HG02678 (cell line): ENCODE measurements at regions not wholly inside any gene's neighbourhood (a gene's known extent, or its start where the extent isn't known, plus 50 kb on each side); places are given as distances from the start of the nearest gene placed in this dataset.
"Not testable (repeated sequence)": the region's sequence is repeated elsewhere in the genome, so short reads cannot be mapped to it uniquely, and the experiment has no call there.

Source experiments
- ATAC-seq: cut with Tn5 transposase; IDR thresholded peaks from one replicate; pipeline ENCODE4 v1.9.1; 2021; ENCODE audit warnings: mild to moderate bottlenecking, moderate library complexity; ENCODE audit not compliant: unreplicated experiment

GRCh38 chr21:14757533-14758327 is 211.6 kb upstream of the SAMSN1 start:
- ATAC-seq: no peak

- no peak for ATAC-seq
Measured at GRCh38 chr21:14755086-14755485, 209.0 kb upstream of the SAMSN1 start.

DNA sequence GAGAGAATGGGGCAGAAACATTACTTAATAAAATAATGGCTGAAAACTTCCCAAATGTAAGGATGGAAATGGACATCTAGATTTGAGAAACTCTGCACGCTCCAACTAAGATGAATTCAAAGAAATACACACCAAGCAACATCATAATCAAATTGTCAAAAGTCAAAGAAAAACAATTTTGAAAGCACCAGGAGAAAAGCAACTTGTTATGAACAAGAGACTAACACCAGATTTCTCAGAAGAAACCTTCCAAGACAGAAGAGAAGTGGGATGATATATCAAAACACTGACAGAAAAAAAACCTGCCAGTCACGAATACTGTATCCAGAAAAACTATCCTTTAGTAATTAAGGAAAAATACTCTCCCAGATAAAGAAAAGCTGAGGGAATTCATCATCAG is 208.6 kb upstream of the SAMSN1 start:
- ATAC-seq: no peak

- ATAC-seq: no peak
Measured at GRCh38 chr21:14754259-14754604, 208.1 kb upstream of the SAMSN1 start.

DNA sequence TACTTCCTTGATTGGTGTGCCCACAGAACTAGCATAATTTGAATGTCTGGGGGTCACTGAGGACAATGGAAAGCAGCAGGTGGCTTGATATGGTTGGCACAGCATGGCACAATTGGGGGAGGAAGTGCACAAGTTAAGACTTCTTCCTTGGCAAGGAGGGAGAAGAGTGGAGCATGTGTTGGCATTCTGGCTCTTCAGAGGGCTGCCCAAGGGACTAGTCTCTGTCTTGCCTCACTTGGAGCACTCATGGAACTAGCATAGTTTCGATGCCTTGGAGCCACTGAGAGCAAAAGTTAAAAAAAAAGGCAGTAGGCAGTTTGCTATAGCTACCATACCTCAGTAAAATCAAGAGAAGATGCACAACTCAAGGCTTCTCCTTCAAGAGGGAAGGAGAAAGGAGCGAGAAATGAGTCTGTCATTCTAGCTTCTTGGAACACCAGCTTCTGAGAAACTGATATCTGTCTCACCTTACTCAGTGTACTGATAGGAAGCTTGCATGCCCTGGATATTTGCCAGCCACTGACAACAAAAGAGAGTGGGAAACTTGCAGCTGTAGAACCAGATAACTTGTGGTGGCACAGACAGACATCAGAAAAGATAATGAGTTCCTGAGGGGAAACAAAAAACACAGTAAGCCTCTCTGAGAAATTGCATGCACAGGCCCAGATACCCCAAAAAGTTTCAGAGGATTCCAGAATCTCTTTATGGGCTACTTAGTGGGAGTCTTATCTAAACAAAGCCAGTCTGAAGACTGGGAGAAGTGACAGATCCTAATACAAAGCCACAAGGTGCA is 207.5 kb upstream of the SAMSN1 start:
- ATAC-seq: no peak

DNA sequence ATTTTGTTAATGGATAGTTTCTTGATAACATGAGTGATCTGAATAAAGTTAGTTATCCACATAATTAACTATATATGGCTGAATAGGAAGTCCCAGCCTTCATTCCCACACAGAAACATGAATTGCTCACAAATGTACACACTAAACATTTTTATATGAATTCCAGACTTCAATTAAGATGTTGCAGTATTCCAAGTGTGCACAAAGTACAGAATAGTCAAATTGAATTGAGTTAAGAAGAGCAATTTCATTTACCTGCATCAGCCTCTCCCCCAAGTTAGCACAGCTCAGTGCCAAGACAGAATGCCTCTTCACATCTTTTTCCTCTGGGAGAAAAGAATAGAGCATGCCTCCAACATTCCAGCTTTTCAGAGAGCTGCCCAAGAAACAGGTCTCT is 207.0 kb upstream of the SAMSN1 start:
- no peak for ATAC-seq

DNA sequence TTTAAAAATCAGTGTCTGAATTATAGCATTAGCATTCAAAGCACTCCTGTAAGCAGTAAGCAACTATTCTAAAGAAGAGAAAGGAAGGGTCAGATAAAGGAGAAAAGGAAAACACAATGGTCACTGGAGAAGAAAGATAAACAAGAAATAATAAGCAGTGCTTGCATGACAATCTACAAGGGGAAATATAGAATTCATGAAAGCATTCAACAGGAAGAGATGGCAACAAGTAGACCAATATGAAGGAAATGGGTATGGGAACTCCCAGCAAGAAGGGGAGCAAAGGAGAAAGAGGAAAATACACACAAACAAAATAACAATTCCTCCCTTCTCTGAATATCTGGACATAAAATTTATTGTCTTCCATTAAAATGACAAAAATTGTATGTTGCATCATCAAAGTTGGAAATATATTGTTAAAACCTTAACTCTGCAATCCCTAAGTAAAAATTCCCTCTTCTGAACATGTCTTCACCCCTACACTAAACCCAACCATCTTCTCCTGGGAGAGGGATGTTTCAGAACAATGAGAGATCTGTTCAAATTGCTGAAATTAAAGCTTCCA is 206.3 kb upstream of the SAMSN1 start:
- ATAC-seq: no peak

GRCh38 chr21:14751602-14752344 is 205.7 kb upstream of the SAMSN1 start:
- ATAC-seq: no peak

DNA sequence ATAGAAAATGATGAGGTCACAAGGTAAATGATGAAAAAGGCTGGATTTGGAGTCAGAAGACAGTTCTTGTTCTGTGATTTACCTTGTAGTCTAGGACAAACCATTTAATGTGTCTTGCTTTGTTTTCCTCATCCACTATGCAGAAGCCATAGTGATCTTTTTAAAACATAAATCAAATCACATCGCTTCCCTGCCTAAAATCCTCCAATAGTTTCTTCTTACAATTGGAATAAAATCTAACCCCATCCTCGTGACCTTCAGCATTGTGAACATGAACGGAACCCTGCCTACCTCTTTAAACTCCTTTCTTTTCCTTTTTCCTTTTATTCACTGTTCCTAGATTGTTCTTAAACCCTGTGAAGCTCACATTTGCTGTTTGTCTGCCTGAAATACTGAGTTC is 204.9 kb upstream of the SAMSN1 start:
- no peak for ATAC-seq

DNA sequence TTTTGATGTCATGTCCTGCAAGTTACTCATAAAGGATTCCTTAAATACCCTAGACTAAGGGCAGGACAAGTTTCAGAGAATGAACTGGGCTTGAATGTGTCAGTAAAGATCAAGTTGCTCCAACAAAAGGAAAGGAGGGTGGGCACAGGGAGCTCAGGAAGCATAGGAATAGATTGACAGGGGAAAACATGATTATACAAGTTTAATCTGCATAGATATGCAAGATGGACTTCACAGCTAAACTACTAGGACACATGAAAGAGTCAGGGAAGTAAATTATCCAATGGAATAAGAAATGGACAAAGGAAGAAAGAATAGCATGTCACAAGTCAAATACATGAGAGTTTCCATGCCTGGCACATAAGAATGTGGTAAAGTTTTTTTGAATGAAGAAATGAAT is 203.9 kb upstream of the SAMSN1 start:
- ATAC-seq: no peak

GRCh38 chr21:14748662-14749061 is 202.5 kb upstream of the SAMSN1 start:
- ATAC-seq: no peak

- no peak for ATAC-seq
Measured at GRCh38 chr21:14744368-14744767, 198.3 kb upstream of the SAMSN1 start.

- no peak for ATAC-seq
Measured at GRCh38 chr21:14742119-14742518, 196.0 kb upstream of the SAMSN1 start.

DNA sequence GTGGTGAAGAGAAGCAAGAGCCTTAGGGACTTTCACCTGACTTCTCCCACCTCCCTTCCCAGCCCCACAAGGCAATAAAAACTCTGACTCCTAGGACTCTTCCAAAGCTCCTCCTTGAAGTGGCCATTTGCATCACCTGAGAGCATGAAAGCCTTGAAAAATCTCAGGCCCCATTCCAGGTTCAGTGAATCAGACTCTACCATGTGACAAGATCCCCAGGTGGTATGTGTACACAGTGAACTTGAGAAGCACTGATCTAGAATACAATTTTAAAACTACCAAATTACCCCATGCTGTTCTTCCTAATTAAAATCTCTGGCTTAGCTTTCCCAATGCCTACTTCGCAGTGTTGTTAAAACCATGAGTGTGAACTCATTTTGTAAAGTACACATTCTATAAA is 195.1 kb upstream of the SAMSN1 start:
- no peak for ATAC-seq

- ATAC-seq: no peak
Measured at GRCh38 chr21:14740692-14741091, 194.6 kb upstream of the SAMSN1 start.

DNA sequence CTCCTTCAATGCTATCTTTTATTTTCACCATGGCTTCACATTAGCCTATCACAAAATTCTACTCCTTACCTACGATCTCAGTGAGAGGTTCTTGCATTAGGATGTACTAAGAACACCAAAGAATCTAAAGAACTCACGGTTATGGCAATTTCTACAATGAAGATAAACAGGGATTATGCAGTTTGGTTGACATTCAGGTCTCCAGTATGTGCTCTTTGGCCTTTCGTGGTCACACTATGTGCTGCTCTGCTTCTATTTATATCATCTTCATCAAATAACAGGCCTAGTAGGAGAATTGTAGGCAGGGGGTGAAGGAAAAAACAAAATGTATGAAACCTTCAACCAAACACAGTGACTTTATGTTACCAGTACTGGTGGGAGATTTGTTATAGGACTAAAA is 194.0 kb upstream of the SAMSN1 start:
- ATAC-seq: no peak

DNA sequence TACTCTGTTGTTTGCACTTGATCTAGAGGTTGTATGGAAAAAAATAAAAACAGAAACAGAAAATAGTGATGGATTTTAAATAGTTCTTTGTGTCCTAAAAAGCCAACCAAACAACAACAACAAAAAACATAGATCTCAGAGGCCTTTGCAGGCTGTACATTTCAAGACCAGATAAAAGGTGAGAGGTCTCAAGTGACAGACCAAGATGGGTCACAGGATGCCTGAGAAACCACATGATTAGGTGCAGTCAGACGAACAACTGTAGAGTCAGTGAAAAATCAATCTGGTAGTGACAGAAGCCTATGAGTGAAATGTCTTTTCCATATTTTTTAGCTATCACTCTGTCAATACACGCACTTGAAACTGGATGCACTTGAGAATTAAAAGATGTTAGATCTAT is 193.5 kb upstream of the SAMSN1 start:
- no peak for ATAC-seq

GRCh38 chr21:14738576-14738975 is 192.5 kb upstream of the SAMSN1 start:
- not testable (repeated sequence) for ATAC-seq

- peak; percentile 58 for ATAC-seq
Measured at GRCh38 chr21:14737922-14738321, 191.8 kb upstream of the SAMSN1 start.

GRCh38 chr21:14737284-14737691 is 191.2 kb upstream of the SAMSN1 start:
- ATAC-seq: no peak

- ATAC-seq: no peak
Measured at GRCh38 chr21:14736672-14737071, 190.6 kb upstream of the SAMSN1 start.
